IMR-90 (cell line): ENCODE measurements at regions not wholly inside any gene's neighbourhood (a gene's known extent, or its start where the extent isn't known, plus 50 kb on each side); places are given as distances from the start of the nearest gene placed in this dataset.

Source experiments
- ATAC-seq: fragments of 200-7000 bp; cut with Tn5 transposase; 2 replicates; pipeline ENCODE4 v1.9.1; 2020; ENCODE audit warnings: low read depth, mild to moderate bottlenecking, moderate library complexity
- BruUV-seq: library from RNA; stranded (reverse); fragments of 400-500 nt; replicated peaks from 2 replicates; lab custom pipeline; 2021; lab: Mats Ljungman, UMichigan
- CTCF ChIA-PET: fragments of 300-600 bp; formaldehyde crosslinking; extraction: SDS; loops from one replicate; lab custom pipeline; 2021; ENCODE audit warnings: antibody characterized with exemption; lab: Yijun Ruan, JAX
- POLR2A ChIA-PET: fragments of 300-600 bp; sonication (Branson Sonifier 250); formaldehyde crosslinking; loops from one replicate; lab custom pipeline; 2022; ENCODE audit warnings: antibody characterized with exemption; ENCODE audit not compliant: unreplicated experiment; lab: Charles Lee
- DNase-seq: peaks from one replicate; pipeline ENCODE4 v3.0.0; 2013
- H2AFZ ChIP-seq: replicated peaks from 2 replicates; pipeline ENCODE3; 2013; ENCODE audit warnings: low read length, mild to moderate bottlenecking; ENCODE audit not compliant: poor library complexity
- H2AK5ac ChIP-seq: 2 replicates; pipeline ENCODE4 v1.6.1; 2013; ENCODE audit warnings: low read depth, low read length, inconsistent platforms
- H2AK9ac ChIP-seq: replicated peaks from 2 replicates; pipeline ENCODE3; 2013; ENCODE audit warnings: mild to moderate bottlenecking, low read depth, low read length, moderate library complexity; ENCODE audit not compliant: poor library complexity
- H2BK120ac ChIP-seq: 2 replicates; pipeline ENCODE4 v1.6.1; 2013; ENCODE audit warnings: low read depth, low read length, inconsistent platforms
- H2BK15ac ChIP-seq: 3 replicates; pipeline ENCODE4 v1.6.1; 2013; ENCODE audit warnings: low read depth, low read length, inconsistent platforms
- H2BK20ac ChIP-seq: 2 replicates; pipeline ENCODE4 v1.6.1; 2013; ENCODE audit warnings: low read depth, mild to moderate bottlenecking, inconsistent platforms, low read length, moderate library complexity
- H2BK5ac ChIP-seq: 2 replicates; pipeline ENCODE4 v1.6.1; 2013; ENCODE audit warnings: mild to moderate bottlenecking, low read depth, low read length, inconsistent platforms; ENCODE audit not compliant: poor library complexity, severe bottlenecking
- H3K14ac ChIP-seq: replicated peaks from 2 replicates; pipeline ENCODE4 v1.6.1; 2013; ENCODE audit warnings: low read depth, low read length, inconsistent platforms
- H3K18ac ChIP-seq: 2 replicates; pipeline ENCODE4 v1.6.1; 2013; ENCODE audit warnings: low read depth, low read length, control low read depth
- H3K23ac ChIP-seq: 2 replicates; pipeline ENCODE4 v1.6.1; 2013; ENCODE audit warnings: low read depth, low read length, inconsistent platforms
- H3K27ac ChIP-seq: 2 replicates; pipeline ENCODE4 v1.5.1; 2013; ENCODE audit warnings: mild to moderate bottlenecking, control low read depth, low read length; ENCODE audit not compliant: insufficient read depth
- H3K27me3 ChIP-seq: 2 replicates; pipeline ENCODE4 v1.6.1; 2013; ENCODE audit warnings: low read length; ENCODE audit not compliant: control insufficient read depth, insufficient read depth
- H3K36me3 ChIP-seq: 2 replicates; pipeline ENCODE4 v1.6.1; 2013; ENCODE audit warnings: low read length, mixed read lengths; ENCODE audit not compliant: control insufficient read depth, insufficient read depth
- H3K4ac ChIP-seq: 2 replicates; pipeline ENCODE4 v1.6.1; 2013; ENCODE audit warnings: low read depth, low read length, inconsistent platforms
- H3K4me1 ChIP-seq: 2 replicates; pipeline ENCODE4 v1.6.1; 2013; ENCODE audit warnings: low read length, mixed read lengths; ENCODE audit not compliant: control insufficient read depth, insufficient read depth
- H3K4me2 ChIP-seq: 2 replicates; pipeline ENCODE4 v1.6.1; 2013; ENCODE audit warnings: low read depth, mild to moderate bottlenecking, control low read depth, low read length, moderate library complexity
- H3K4me3 ChIP-seq: 2 replicates; pipeline ENCODE4 v1.5.1; 2013; ENCODE audit warnings: low read depth, mild to moderate bottlenecking, control low read depth, low read length, moderate library complexity; ENCODE audit not compliant: insufficient read depth
- H3K56ac ChIP-seq: 2 replicates; pipeline ENCODE4 v1.6.1; 2013; ENCODE audit warnings: low read length, inconsistent platforms; ENCODE audit not compliant: insufficient read depth; ENCODE audit errors: extremely low read depth
- H3K79me1 ChIP-seq, 2 experiments: 2 replicates each; pipeline ENCODE4 v1.6.1; 2013; ENCODE audit warnings: low read length in 2 of 2, inconsistent platforms in 1 of 2, low read depth in 1 of 2
- H3K9ac ChIP-seq: 2 replicates; pipeline ENCODE4 v1.6.1; 2013; ENCODE audit warnings: low read depth, low read length, control low read depth
- H3K9me1 ChIP-seq: 2 replicates; pipeline ENCODE4 v1.6.1; 2013; ENCODE audit warnings: low read length, inconsistent platforms; ENCODE audit not compliant: insufficient read depth
- H3K9me3 ChIP-seq: 2 replicates; pipeline ENCODE4 v1.6.1; 2013; ENCODE audit warnings: low read length; ENCODE audit not compliant: control insufficient read depth, insufficient read depth
- H4K20me1 ChIP-seq: 2 replicates; pipeline ENCODE4 v1.6.1; 2013; ENCODE audit warnings: low read length, inconsistent platforms; ENCODE audit not compliant: insufficient read depth
- H4K5ac ChIP-seq: 2 replicates; pipeline ENCODE4 v1.6.1; 2013; ENCODE audit warnings: mild to moderate bottlenecking, low read depth, low read length, control low read depth
- H4K8ac ChIP-seq, 2 experiments: 2 replicates each; pipeline ENCODE4 v1.6.1; 2013; ENCODE audit warnings: low read depth in 2 of 2, low read length in 2 of 2, control low read depth in 1 of 2, inconsistent platforms in 1 of 2
- H4K91ac ChIP-seq: 2 replicates; pipeline ENCODE4 v1.6.1; 2013; ENCODE audit warnings: low read depth, low read length, inconsistent platforms; ENCODE audit not compliant: insufficient read depth
- CHD1 ChIP-seq: IDR thresholded peaks from 2 replicates; pipeline ENCODE4 v1.6.1; 2012; ENCODE audit warnings: low read depth, low read length, improper control_type of control experiment
- RAD21 ChIP-seq: IDR thresholded peaks from 2 replicates; pipeline ENCODE4 v1.6.1; 2012; ENCODE audit warnings: low read length, improper control_type of control experiment
- SMC3 ChIP-seq: fragments of 150-350 bp; IDR thresholded peaks from 2 replicates; pipeline ENCODE4 v1.6.1; 2016; ENCODE audit warnings: low read depth, mild to moderate bottlenecking, antibody characterized with exemption, low read length, moderate library complexity
- USF2 ChIP-seq: fragments of 150-350 bp; IDR thresholded peaks from 2 replicates; pipeline ENCODE4 v1.6.1; 2017; ENCODE audit warnings: mild to moderate bottlenecking, antibody characterized with exemption, low read length, low read depth
- whole genome bisulfite sequencing, 2 experiments: methylation state at CpG; one replicate each; pipeline versions ENCODE4 v1.1.5 to v1.1.7; 2013; ENCODE audit warnings: missing lambda C conversion rate in 2 of 2; ENCODE audit not compliant: insufficient read length in 1 of 2; ENCODE audit errors: extremely low coverage in 2 of 2; 5-methylcytosine and 5-hydroxymethylcytosine counted together
- dilution Hi-C: fragments of 300-500 bp; cut with HindIII; formaldehyde crosslinking; loops from one replicate; pipeline ENCODE4 v1.14.3; 2018; ENCODE audit warnings: low sequenced_read_pairs; ENCODE audit not compliant: unreplicated experiment
- in situ Hi-C: fragments of 300-500 bp; cut with MboI; formaldehyde crosslinking; loops from 3 replicates; pipeline ENCODE4 v1.14.3; 2019; ENCODE audit warnings: low sequenced_read_pairs, inconsistent platforms, mixed read lengths
- intact Hi-C: fragments of 100-400 bp; cut with micrococcal nuclease; formaldehyde crosslinking; loops from 2 replicates; pipeline ENCODE4 v1.10.0; 2022

- Histone ChIP-seq H3K56ac (no peak overlapping the region), H3K4me3 (no peak overlapping the region), H3K18ac (no peak overlapping the region), H3K4me2 (no peak overlapping the region), H3K14ac (no peak overlapping the region), H2BK20ac (no peak overlapping the region), H3K27me3 (peaks cover 9% of the 10 kb centered on the region), H2AFZ (peak overlapping the region; percentile 63), H2BK120ac (no peak overlapping the region), H3K36me3 (no peaks in the 10 kb centered on the region), H2AK9ac (no peak overlapping the region), H2BK5ac (no peak overlapping the region), H2AK5ac (no peak overlapping the region), H2BK15ac (no peak overlapping the region), H3K79me1 (no peaks in the 10 kb centered on the region), H4K5ac (no peak overlapping the region), H3K9me3 (peaks cover 2% of the 10 kb centered on the region; the same call in 1 of the 2 replicates), H3K9ac (no peak overlapping the region), H3K27ac (no peak overlapping the region), H4K91ac (no peak overlapping the region), H4K8ac (no peak overlapping the region), H3K9me1 (no peaks in the 10 kb centered on the region), H3K23ac (no peak overlapping the region), H3K4me1 (no peaks in the 10 kb centered on the region), H3K4ac (no peak overlapping the region), H4K20me1 (no peaks in the 10 kb centered on the region)
- ATAC-seq (peak; percentile 49; the same call in 1 of the 2 replicates), DNase-seq (peak; percentile 15)
- BruUV-seq: no TSS peak
- in situ Hi-C loops (no loop called here), intact Hi-C loops (no loop called here), dilution Hi-C loops (no loop called here)
- ChIA-PET CTCF (no interaction called here), POLR2A (no interaction called here)
- TF ChIP-seq USF2 (peak; percentile 84), CHD1 (no peak), SMC3 (no peak), RAD21 (no peak)
- WGBS, 2 experiments: 70% methylated on average over 2 of the region's 3 CpGs; no CpG with 5 or more reads in 1 of the 2 experiments
These were observed 75.2 kb upstream of the MRI1 start for GRCh38 chr19:13689085-13689484.
